ENCODE measurements at regions not wholly inside any gene's neighbourhood (a gene's known extent, or its start where the extent isn't known, plus 50 kb on each side); places are given as distances from the start of the nearest gene placed in this dataset.
A peak's percentile ranks its signal among the peaks of the same experiment; 100 is the strongest.
"Not testable (repeated sequence)": the region's sequence is repeated elsewhere in the genome, so short reads cannot be mapped to it uniquely, and the experiment has no call there.

- H3K27me3 ChIP-seq (ENCODE audit: control insufficient read depth, insufficient read depth, low read length) = no peaks in the 10 kb centered on the region
- FAIRE-seq = no peak
- TF ChIP-seq CTCF (IDR thresholded peaks at IDR 0.05; ENCODE audit: insufficient read depth, low read length, severe bottlenecking) = no peak
- DNase-seq (ENCODE audit: low read depth) = no peak
- no peaks in the 10 kb centered on the region for H3K36me3 ChIP-seq (ENCODE audit: control insufficient read depth, insufficient read depth, low read length)
- H3K4me3 ChIP-seq (ENCODE audit: low read depth, low read length) = no peak overlapping the region
Observed at GRCh38 chr3:35305406-35305805, 333.9 kb upstream of the ARPP21 start.

GRCh38 chr3:35307296-35307695, 332.0 kb upstream of the ARPP21 start:
- H3K36me3 ChIP-seq (ENCODE audit: control insufficient read depth, insufficient read depth, low read length) = no peaks in the 10 kb centered on the region
- FAIRE-seq (no peak), DNase-seq (ENCODE audit: low read depth) (no peak)
- no peaks in the 10 kb centered on the region for H3K27me3 ChIP-seq (ENCODE audit: control insufficient read depth, insufficient read depth, low read length)
- no peak for TF ChIP-seq CTCF (IDR thresholded peaks at IDR 0.05; ENCODE audit: insufficient read depth, low read length, severe bottlenecking)
- no peak overlapping the region for H3K4me3 ChIP-seq (ENCODE audit: low read depth, low read length)

- DNase-seq (ENCODE audit: low read depth); H3K27me3 ChIP-seq (ENCODE audit: control insufficient read depth, insufficient read depth, low read length); H3K36me3 ChIP-seq (ENCODE audit: control insufficient read depth, insufficient read depth, low read length); H3K4me3 ChIP-seq (ENCODE audit: low read depth, low read length); FAIRE-seq: not testable (repeated sequence)
Observed at GRCh38 chr3:35316841-35317240, 322.5 kb upstream of the ARPP21 start.

- no peak for TF ChIP-seq CTCF (IDR thresholded peaks at IDR 0.05; ENCODE audit: insufficient read depth, low read length, severe bottlenecking)
- H3K36me3 ChIP-seq (ENCODE audit: control insufficient read depth, insufficient read depth, low read length) = no peaks in the 10 kb centered on the region
- no peak for FAIRE-seq
- H3K27me3 ChIP-seq (ENCODE audit: control insufficient read depth, insufficient read depth, low read length) = no peaks in the 10 kb centered on the region
- DNase-seq (ENCODE audit: low read depth) = no peak
- H3K4me3 ChIP-seq (ENCODE audit: low read depth, low read length) = no peak overlapping the region
Observed at GRCh38 chr3:35320646-35321407, 318.5 kb upstream of the ARPP21 start.

GRCh38 chr3:35322070-35322469, 317.3 kb upstream of the ARPP21 start:
- no peak overlapping the region for H3K4me3 ChIP-seq (ENCODE audit: low read depth, low read length)
- no peaks in the 10 kb centered on the region for H3K27me3 ChIP-seq (ENCODE audit: control insufficient read depth, insufficient read depth, low read length)
- DNase-seq (ENCODE audit: low read depth) = peak; percentile 8
- no peaks in the 10 kb centered on the region for H3K36me3 ChIP-seq (ENCODE audit: control insufficient read depth, insufficient read depth, low read length)
- TF ChIP-seq CTCF (IDR thresholded peaks at IDR 0.05; ENCODE audit: insufficient read depth, low read length, severe bottlenecking) = no peak
- FAIRE-seq = no peak

GRCh38 chr3:35335703-35336102, 303.6 kb upstream of the ARPP21 start:
- FAIRE-seq (no peak), DNase-seq (ENCODE audit: low read depth) (peak; percentile 80)
- Histone ChIP-seq H3K4me3 (ENCODE audit: low read depth, low read length) (no peak overlapping the region), H3K36me3 (ENCODE audit: control insufficient read depth, insufficient read depth, low read length) (no peaks in the 10 kb centered on the region), H3K27me3 (ENCODE audit: control insufficient read depth, insufficient read depth, low read length) (no peaks in the 10 kb centered on the region)
- no peak for TF ChIP-seq CTCF (IDR thresholded peaks at IDR 0.05; ENCODE audit: insufficient read depth, low read length, severe bottlenecking)
